GM23338 (cell line): ENCODE measurements at regions not wholly inside any gene's neighbourhood (a gene's known extent, or its start where the extent isn't known, plus 50 kb on each side); places are given as distances from the start of the nearest gene placed in this dataset.

ENCODE experiments used
- ATAC-seq: fragments of 200-7000 bp; cut with Tn5 transposase; 3 replicates; pipeline ENCODE4 v1.9.1; 2020
- DNase-seq: peaks from one replicate; pipeline ENCODE4 v3.0.0-alpha.2; 2015; ENCODE audit warnings: low spot score
- H2AFZ ChIP-seq: fragments of 200-600 bp; sonication (generic); 2 replicates; pipeline ENCODE4 v1.8.0; 2016; ENCODE audit warnings: antibody characterized with exemption, mild to moderate bottlenecking, moderate library complexity
- H3F3A ChIP-seq: fragments of 200-600 bp; sonication (generic); replicated peaks from 2 replicates; pipeline ENCODE4 v1.8.0; 2017; ENCODE audit warnings: antibody characterized with exemption, mixed run types, low read depth
- H3K27ac ChIP-seq: fragments of 200-600 bp; sonication (generic); 2 replicates; pipeline ENCODE4 v1.6.1; 2016; ENCODE audit warnings: low read depth
- H3K27me3 ChIP-seq: fragments of 200-600 bp; sonication (generic); 2 replicates; pipeline ENCODE4 v1.8.0; 2016; ENCODE audit warnings: mild to moderate bottlenecking, mixed run types, moderate library complexity; ENCODE audit not compliant: insufficient read depth
- H3K36me3 ChIP-seq: fragments of 200-600 bp; sonication (generic); 2 replicates; pipeline ENCODE4 v1.8.0; 2016; ENCODE audit warnings: mild to moderate bottlenecking; ENCODE audit not compliant: insufficient read depth
- H3K4me1 ChIP-seq: fragments of 200-600 bp; sonication (generic); 2 replicates; pipeline ENCODE4 v1.8.0; 2016; ENCODE audit warnings: mild to moderate bottlenecking, moderate library complexity; ENCODE audit not compliant: insufficient read depth
- H3K4me2 ChIP-seq: fragments of 200-600 bp; sonication (generic); 2 replicates; pipeline ENCODE4 v1.7.1; 2017; ENCODE audit warnings: mixed run types
- H3K4me3 ChIP-seq: fragments of 200-600 bp; sonication (generic); 2 replicates; pipeline ENCODE4 v1.6.1; 2016; ENCODE audit warnings: mixed run types
- H3K79me2 ChIP-seq: fragments of 200-600 bp; sonication (generic); replicated peaks from 2 replicates; pipeline ENCODE4 v1.8.0; 2017; ENCODE audit warnings: mild to moderate bottlenecking; ENCODE audit not compliant: insufficient read depth
- H3K9me2 ChIP-seq: fragments of 200-600 bp; sonication (generic); 2 replicates; pipeline ENCODE4 v1.8.0; 2017; ENCODE audit not compliant: insufficient read depth
- H4K20me1 ChIP-seq: fragments of 200-600 bp; sonication (generic); replicated peaks from 2 replicates; pipeline ENCODE4 v1.8.0; 2017; ENCODE audit warnings: mild to moderate bottlenecking; ENCODE audit not compliant: insufficient read depth
- H3K27ac Mint-ChIP-seq: 2 replicates; pipeline ENCODE4 v1.8.0; 2020; ENCODE audit warnings: inconsistent platforms, mild to moderate bottlenecking, moderate library complexity, mixed read lengths
- H3K27me3 Mint-ChIP-seq: 3 replicates; pipeline ENCODE4 v1.8.0; 2022; ENCODE audit warnings: low read depth, mild to moderate bottlenecking, moderate library complexity, mixed read lengths, inconsistent platforms; ENCODE audit not compliant: insufficient read depth, poor library complexity
- H3K36me3 Mint-ChIP-seq: 3 replicates; pipeline ENCODE4 v1.8.0; 2021; ENCODE audit warnings: low read depth, mild to moderate bottlenecking, inconsistent platforms, moderate library complexity, mixed read lengths
- H3K4me1 Mint-ChIP-seq: 3 replicates; pipeline ENCODE4 v1.8.0; 2020; ENCODE audit warnings: mild to moderate bottlenecking, inconsistent platforms, mixed read lengths
- H3K4me3 Mint-ChIP-seq: 3 replicates; pipeline ENCODE4 v1.8.0; 2021; ENCODE audit warnings: moderate library complexity, mild to moderate bottlenecking, inconsistent platforms, mixed read lengths
- H3K9me3 Mint-ChIP-seq: 3 replicates; pipeline ENCODE4 v1.8.0; 2020; ENCODE audit warnings: moderate library complexity, mild to moderate bottlenecking, inconsistent platforms, mixed read lengths
- CTCF ChIP-seq, 2 experiments: fragments of 200-600 bp in 1 of 2; sonication (generic) in 1 of 2; conservative IDR thresholded peaks; 2 replicates each; pipeline versions ENCODE4 v1.5.1 to v1.6.1; 2016 to 2017; ENCODE audit warnings: antibody characterized with exemption in 2 of 2, low read depth in 2 of 2, mild to moderate bottlenecking in 2 of 2, moderate library complexity in 1 of 2
- ETS1 ChIP-seq: IDR thresholded peaks from 2 replicates; pipeline ENCODE4 v1.6.1; 2016; ENCODE audit warnings: antibody characterized with exemption
- EZH2 ChIP-seq: fragments of 200-600 bp; sonication (generic); IDR thresholded peaks from one replicate; pipeline ENCODE4 v1.8.0; 2017; ENCODE audit warnings: antibody characterized with exemption, mild to moderate bottlenecking, low read depth; ENCODE audit not compliant: unreplicated experiment
- EZH2phosphoT487 ChIP-seq: fragments of 200-600 bp; sonication (generic); IDR thresholded peaks from one replicate; pipeline ENCODE4 v1.8.1; 2018; ENCODE audit warnings: antibody characterized with exemption; ENCODE audit not compliant: unreplicated experiment
- JUNB ChIP-seq: IDR thresholded peaks from one replicate; pipeline ENCODE4 v1.6.1; 2016; ENCODE audit warnings: antibody characterized with exemption; ENCODE audit not compliant: unreplicated experiment
- STAT1 ChIP-seq: IDR thresholded peaks from one replicate; pipeline ENCODE4 v1.6.1; 2016; ENCODE audit warnings: antibody characterized with exemption; ENCODE audit not compliant: unreplicated experiment
- ZNF114 ChIP-seq: fragments of 250-450 bp; sonication (Bioruptor Pico); IDR thresholded peaks from 2 replicates; pipeline ENCODE4 v1.5.0; 2020; ENCODE audit warnings: mild to moderate bottlenecking, moderate library complexity
- ZNF331 ChIP-seq: fragments of 250-450 bp; sonication (Bioruptor Pico); IDR thresholded peaks from 2 replicates; pipeline ENCODE4 v1.5.0; 2020; ENCODE audit warnings: low read depth, mild to moderate bottlenecking, moderate library complexity

DNA sequence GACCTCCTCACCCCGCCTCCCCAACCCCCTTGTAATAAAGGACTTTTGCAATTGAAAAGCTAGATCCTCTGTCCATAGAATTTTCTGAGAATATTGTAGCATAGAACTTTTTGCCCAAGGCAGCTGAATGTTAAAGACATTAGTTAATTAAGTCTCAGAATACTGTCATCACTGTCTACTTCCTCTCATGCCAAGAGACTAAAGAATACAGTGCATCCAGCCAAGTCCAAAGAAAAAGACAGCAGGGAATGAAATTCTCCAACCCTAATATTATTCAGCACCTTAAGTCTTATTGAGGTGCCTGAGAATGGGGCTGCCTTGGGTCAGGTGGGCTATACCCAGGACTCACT lies 313.3 kb upstream of the GATB start (continued):
- no peak for TF ChIP-seq ETS1

DNA sequence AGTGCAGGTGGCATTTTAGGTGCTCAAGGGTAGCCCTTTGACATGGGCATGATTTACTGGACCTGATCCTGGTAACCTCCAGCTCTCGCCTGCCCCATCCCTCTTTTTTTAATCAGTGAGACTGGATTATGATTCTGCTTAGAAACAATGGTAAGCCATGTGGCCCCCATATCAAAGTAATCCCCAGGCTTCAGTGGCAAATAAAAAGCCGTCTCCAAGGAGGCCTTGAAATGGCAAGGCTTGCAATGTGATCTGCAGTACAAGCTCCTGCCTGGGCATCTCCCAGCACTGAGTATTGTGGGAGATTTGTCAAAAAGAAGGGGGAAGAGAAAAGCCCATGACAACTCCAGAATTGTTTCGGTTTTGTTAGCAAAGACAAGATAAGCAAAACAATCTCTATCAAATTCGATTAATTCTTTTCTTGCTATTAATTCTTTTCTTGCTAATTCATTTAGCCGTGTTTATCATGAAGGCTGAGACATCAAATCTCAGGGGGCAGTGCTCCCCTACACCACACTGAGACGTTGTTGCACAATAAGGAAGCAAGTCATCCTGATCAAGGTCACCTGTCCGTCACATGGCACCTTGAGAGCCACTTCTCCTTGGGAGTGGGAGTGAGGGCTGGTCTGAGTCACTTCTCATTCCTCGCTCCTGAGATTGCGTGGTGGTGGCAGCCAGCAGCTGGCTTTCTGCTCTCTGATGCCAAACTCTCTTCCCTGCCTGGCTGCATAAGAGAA lies 312.7 kb upstream of the GATB start:
- no peaks in the 10 kb centered on the region for H3K79me2 ChIP-seq
- H3K4me3 Mint-ChIP-seq = no peak overlapping the region
- DNase-seq (no peak), ATAC-seq (no peak)
- no peaks in the 10 kb centered on the region for H3K4me1 ChIP-seq
- H2AFZ ChIP-seq = peak overlapping the region; percentile 76; the same call in 1 of the 2 replicates
- H3K4me2 ChIP-seq = no peak overlapping the region
- peaks cover 14% of the 10 kb centered on the region for H3K27me3 Mint-ChIP-seq
- H4K20me1 ChIP-seq = no peaks in the 10 kb centered on the region
- H3K27ac Mint-ChIP-seq = no peak overlapping the region
- H3K27me3 ChIP-seq = no peaks in the 10 kb centered on the region
- no peak for TF ChIP-seq ETS1
- no peak for TF ChIP-seq EZH2phosphoT487
- TF ChIP-seq CTCF (conservative IDR thresholded peaks at IDR 0.05; ENCODE audit: low read depth in 2 of 2) = no peak
- TF ChIP-seq ZNF331 (CRISPR knock-in tag) = no peak
- TF ChIP-seq STAT1 = no peak
- TF ChIP-seq EZH2 = no peak
- no peak for TF ChIP-seq ZNF114 (CRISPR knock-in tag)
- H3K9me3 Mint-ChIP-seq = no peaks in the 10 kb centered on the region; the same call in 2 of the 3 replicates
- H3K9me2 ChIP-seq = 0 out of 2 replicates have a peak, but pooled peaks cover 7% of the 10 kb centered on the region
- no peak overlapping the region for H3K27ac ChIP-seq
- H3F3A ChIP-seq = no peaks in the 10 kb centered on the region
- 0 out of 2 replicates have a peak, but pooled peaks cover 3% of the 10 kb centered on the region for H3K36me3 ChIP-seq
- peaks cover 7% of the 10 kb centered on the region for H3K4me1 Mint-ChIP-seq
- H3K36me3 Mint-ChIP-seq = no peaks in the 10 kb centered on the region
- no peak overlapping the region for H3K4me3 ChIP-seq

DNA sequence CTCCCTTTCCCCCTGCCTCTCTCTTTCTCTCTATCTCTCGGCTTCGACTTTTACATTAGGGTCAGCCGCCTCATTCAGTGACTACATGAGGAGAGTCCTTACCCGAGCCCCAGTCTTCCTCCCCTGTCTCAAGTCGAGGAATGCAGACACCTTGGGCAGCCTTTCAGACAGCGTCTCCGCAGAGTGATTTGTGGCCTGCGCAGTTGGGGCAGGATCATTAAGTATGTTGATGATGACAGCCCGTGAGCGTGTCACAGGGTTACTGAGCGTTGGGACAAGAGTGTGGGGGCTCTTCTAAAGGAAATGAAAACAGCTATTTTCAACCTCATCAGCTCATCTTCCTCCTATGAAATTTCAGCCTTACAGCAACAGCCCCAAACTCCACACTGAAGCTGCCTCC lies 312.1 kb upstream of the GATB start:
- Histone ChIP-seq H3K36me3 (0 out of 2 replicates have a peak, but pooled peaks cover 3% of the 10 kb centered on the region), H3K4me1 (no peaks in the 10 kb centered on the region), H4K20me1 (no peaks in the 10 kb centered on the region), H2AFZ (peak overlapping the region; percentile 76), H3K4me2 (no peak overlapping the region), H3K9me2 (0 out of 2 replicates have a peak, but pooled peaks cover 7% of the 10 kb centered on the region), H3F3A (no peaks in the 10 kb centered on the region), H3K27ac (no peak overlapping the region), H3K27me3 (no peaks in the 10 kb centered on the region), H3K79me2 (no peaks in the 10 kb centered on the region), H3K4me3 (no peak overlapping the region)
- DNase-seq = no peak
- Mint-ChIP-seq H3K27me3 (peaks cover 14% of the 10 kb centered on the region), H3K4me1 (peaks cover 7% of the 10 kb centered on the region), H3K27ac (no peak overlapping the region), H3K4me3 (no peak overlapping the region), H3K9me3 (no peaks in the 10 kb centered on the region; the same call in 2 of the 3 replicates), H3K36me3 (no peaks in the 10 kb centered on the region)
- ATAC-seq = peak; percentile 39
- TF ChIP-seq STAT1 = no peak
- TF ChIP-seq JUNB = no peak
- no peak for TF ChIP-seq EZH2phosphoT487
